KG1 (cell line): ENCODE measurements at regions not wholly inside any gene's neighbourhood (a gene's known extent, or its start where the extent isn't known, plus 50 kb on each side); places are given as distances from the start of the nearest gene placed in this dataset.
"Not testable (repeated sequence)": the region's sequence is repeated elsewhere in the genome, so short reads cannot be mapped to it uniquely, and the experiment has no call there.

Source experiments
- DNase-seq: peaks from one replicate; lab custom pipeline; 2025; lab: John Stamatoyannopoulos, UW

DNA sequence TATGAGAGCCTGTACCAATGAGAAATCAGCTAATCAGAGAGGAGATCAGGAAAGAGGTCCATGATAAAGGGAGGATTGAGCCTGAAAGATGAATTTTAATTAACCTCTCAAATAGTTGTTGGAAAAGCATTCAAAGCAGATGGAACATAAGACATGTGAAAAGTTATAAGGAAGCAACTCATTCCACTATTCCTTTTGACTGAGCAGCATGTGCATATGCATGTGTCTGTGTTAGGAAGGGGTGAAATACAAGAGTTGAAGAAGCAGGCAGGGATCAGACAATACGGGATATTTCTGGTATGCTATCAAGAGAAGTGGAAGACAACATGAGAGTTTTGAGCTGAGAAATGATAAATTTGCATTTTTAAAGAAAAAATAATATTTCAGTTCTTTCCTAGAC, 624.8 kb upstream of the PTCHD4 start:
- DNase-seq, result no peak

DNA sequence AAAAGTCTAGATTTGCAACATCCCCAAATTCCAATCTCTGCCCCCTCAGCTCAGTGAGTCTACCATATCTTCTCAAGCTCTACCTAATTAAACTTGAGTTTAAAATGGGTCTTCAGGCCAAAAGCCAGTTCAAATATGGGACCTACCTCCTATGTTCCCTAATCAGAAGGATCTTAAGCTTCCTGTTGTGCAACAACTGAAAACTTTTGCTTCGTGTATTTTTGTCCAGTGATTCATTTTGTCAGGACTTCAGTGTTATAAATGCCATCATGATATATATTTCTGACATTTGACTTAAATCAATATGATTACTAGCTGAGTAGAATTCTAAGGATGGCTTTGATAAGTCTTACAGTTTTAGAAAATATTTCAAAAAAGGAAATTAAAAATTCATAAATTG, 622.6 kb upstream of the PTCHD4 start:
- DNase-seq, result no peak

DNA sequence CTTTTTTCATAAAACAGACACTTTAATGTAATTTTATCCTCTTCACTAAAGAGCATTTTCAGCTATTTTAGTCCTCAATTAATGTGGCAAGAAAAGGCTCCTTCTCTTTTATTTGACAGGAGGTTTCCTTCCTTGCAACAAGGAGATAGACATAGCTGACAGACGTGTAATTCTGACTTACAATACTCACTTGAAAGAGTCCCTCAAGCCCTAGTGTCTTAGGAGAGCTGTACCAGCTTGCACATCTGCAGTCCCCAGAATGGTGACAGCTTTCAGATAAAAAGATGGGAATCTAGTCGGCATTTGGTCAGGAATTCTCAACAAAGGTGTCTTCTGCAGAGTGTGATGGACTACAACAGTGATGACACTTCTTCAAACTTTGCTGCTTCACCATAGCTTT, 603.7 kb upstream of the PTCHD4 start:
- DNase-seq, result no peak

DNA sequence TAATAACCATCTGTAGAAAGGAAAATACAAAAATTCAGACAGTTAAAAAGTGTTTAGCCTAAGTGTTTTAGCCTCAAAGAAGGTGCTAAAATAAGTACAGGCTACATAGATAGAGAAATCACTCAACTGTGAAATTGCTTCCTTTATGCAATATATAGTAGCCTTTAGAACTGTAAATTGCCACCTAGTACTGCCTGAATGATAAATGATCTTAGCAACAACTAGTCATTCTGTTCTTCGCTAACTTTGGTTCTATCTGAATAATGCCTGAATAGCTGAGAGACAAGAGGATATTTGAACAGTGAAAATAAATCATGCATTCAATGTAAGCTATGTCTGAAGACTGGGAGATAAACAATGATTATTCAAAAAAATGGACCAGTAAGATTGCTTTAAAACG, 603.3 kb upstream of the PTCHD4 start:
- DNase-seq, result no peak

DNA sequence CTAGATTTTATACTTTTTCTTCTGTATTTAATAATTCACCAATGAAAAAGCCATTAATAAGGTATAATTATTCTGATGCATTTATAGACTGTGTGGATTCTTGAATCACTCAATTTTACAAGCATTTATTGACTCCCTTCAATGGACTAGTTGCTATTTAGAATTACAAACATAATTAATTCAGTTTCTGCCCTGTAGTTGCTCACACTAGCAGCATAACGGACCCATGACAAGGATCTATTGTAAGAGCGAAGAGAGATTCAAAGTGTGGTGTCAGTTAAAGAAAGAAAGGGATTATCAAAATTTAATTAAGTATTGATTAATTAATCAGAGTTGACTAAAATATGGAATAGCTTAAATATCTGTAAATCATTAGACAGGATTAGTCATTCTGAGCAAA, 602.6 kb upstream of the PTCHD4 start:
- no peak for DNase-seq

DNA sequence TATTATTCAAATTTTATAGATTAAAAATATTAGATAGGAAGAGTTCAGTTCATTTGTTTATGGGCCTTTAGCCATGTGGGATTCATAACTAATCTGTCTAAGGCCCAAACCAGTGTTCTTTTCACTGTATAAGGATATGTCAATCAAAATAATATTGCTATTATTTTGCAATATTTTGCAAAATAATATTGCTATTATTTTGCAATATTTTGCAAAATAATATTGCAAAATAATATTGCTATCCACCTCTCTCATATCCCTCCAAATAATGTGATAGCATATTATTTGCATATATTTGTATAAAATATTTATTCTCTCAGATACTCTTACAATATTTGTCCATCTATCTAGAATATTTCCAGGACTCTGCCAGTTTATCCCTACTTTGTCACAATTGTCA, 595.3 kb upstream of the PTCHD4 start:
- no peak for DNase-seq

DNA sequence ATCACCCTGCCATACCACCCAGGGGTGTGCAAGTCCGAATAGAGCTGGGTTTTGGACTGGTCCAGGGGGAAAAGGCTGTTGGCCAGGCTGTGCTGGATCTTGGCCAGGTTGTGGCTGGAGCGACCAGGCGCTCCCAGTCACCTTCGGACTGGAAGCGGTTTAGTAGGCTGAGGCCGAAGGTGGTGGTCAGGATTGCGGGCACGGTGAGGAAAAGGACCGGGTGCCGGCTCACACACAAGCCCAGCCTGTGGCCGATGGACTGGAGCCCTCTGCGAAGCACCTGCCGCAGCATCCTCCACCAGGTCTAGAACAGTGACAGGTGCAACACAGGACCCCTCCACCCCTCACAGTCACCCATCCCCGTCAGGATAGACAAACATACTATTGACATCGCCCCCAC, 590.6 kb upstream of the PTCHD4 start:
- no peak for DNase-seq

DNA sequence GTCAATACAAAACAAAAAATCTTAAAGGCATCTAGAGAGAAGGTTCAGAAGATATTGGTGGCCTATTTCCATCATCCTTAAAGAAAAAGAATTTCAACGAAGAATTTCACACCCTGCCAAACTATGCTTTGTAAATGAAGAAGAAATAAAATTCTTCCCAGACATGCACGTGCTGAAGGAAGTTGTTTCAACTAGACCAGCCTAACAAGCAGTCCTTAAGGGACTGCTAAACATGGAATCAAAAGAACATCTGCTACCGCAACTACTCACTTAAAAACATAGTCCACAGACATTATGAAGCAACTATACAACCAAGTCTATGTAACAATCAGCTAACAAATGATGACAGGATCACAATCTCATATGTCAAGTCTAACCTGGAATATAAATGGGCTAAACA, 584.9 kb upstream of the PTCHD4 start:
- DNase-seq, result no peak

DNA sequence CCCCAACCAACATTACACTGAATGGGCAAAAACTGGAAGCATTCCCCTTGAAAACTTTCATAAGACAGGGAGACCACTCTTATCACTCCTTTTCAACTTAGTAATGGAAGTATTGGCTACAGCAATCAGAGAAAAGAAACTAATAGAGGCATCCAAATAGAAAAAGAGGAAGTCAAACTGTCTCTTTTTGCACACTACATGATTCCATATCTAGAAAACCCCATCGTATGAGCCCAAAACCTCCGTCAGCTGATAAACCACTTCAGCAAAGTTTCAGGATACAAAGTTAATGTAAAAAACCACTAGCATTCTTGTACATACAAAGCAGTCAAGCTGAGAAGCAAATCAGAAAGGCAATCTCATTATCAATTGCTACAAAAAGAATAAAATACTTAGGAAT, 580.4 kb upstream of the PTCHD4 start:
- DNase-seq, result no peak

DNA sequence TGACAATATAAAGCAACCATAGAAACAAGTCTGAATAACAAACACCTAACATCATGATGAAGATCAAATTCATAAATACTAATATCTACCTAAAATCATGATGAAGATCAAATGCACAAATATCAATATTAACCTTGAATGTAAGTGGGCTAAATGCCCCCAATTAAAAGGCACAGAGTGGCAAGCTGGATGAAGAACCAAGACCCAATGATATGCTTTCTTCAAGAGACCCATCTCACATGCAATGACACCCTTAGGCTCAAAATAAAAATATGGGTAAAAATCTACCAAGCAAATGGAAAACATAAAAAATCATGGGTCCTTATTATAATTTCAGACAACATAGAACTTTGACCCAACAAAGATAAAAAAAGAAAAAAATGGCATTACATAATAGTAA, 578.5 kb upstream of the PTCHD4 start:
- no peak for DNase-seq

DNA sequence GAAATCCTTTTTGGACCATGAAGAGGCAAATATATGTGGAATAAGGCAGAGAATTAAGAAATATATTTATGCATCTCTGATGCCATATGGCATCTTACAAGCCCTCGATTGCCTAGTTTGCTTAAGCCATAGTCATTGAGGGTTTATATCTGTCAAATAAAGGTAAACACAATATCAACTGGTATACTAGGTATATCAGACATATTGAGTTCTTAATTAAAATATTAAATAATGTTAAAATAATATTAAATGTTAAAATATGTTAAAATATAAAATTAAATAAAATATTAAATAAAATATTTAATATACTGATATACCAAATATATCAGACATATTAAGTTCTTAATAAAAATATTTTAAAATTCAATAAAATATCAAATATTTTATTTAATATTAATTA, 567.4 kb upstream of the PTCHD4 start:
- DNase-seq, result no peak

DNA sequence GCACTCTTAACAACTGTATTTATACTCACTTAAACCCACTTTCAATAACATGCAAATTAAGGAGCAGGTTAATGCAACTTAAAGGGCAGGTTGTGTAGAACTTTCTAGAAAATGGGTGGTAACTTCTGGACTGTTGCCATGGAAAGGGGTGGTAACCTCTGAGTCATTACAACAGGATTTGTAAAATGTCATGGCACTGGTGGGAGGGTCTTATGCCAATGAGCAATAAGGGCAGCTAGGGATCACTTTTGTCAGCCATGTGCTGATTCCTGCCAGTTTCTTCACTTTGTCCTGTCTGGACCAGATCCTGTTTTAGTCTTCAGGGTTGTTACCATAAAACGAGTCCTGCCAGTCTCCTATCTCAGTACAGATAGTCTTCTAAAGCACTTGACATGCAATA, 560.5 kb upstream of the PTCHD4 start:
- DNase-seq, result no peak

DNA sequence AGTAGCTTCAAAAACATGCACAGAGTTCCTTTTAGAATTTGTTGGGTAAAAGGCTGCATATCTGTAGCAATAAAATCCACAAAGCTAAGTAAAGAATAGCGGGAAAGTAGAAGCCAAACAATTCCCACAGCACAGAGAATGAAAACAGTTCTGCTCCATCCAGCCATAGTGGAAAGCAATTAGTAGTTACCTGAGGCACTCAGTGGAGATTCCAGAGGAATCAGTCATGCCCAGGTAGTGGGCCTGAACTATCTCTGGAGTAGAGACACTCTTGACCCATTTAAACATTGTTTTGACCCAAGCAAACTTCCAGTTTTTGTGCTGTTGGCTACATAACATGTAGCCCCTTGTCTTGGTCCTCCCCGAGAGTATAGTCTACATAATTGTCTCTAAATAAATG, 559.5 kb upstream of the PTCHD4 start:
- no peak for DNase-seq

DNA sequence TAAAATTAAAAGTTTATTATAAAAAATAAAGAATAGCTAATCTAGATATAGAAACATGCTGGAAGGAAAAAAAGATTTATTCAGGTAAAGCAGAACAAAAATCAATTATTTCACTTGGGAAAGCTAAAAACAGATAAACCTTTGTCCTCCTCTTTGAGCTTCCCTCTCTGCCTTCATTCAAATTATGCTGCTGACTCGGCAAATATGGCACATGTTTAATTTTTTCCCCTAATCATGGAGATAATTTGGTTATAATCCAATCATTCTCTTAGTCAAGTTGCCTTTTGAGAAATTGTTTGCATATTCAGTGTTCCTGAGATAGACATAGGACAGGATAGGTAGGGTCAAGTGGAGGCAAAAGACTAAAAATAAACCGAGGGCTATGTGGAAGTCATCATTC, 556.8 kb upstream of the PTCHD4 start:
- DNase-seq, result no peak

DNA sequence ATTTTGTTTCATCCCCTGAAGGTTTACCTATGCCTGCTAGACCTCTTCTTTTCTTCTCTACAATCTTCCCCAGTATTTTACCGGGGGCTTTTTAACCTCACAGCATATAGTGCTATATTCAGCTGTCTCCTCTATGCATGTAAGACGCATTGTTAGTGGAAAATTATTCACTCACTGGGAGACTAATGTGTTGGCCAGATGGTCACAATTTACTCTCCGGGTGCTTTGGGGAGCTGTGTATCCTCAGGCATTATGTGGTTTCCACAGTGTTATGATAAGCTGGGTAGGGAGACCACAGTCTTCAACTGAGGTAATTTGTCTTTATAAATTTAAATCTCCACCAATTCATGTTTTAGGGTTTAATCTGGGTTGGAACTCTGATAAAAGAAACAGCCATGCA, 553.8 kb upstream of the PTCHD4 start:
- DNase-seq, result no peak

DNA sequence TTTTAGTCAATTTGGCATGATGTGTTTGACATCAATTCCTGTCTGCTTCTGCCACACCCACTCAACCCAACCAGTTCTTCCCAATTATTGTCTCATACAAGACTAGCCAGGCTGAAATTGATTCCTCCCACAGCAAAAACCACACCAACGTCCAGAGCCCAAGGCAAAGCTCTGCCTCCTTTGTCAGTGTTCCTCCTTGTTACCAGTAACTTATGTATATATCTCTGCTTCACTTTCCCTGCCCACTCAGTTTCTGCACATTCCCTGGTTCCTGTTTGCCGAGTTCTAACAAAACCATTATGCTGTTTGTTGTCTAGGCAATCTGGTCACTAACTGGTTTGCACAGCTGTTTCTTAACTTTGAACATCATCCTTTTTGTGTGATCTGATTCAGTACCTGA, 547.9 kb upstream of the PTCHD4 start:
- no peak for DNase-seq

DNA sequence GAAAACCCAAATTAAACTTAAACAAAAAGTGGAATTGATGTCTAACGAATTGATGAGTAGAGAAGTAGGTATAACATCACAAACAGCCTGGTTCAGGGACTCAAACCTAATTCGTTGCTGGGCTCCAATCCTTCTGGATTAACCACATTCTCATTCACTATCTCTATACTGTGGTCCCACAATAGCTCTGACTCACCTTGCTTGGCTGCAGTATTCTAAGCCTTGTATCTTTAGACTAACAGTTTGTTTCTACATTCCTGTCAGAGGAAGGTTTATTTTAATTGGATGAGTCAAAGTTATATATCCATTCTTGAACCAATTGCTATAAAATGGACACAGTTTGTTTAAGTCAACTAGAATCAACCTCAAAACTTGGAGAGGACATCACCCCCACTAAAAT, 530.5 kb upstream of the PTCHD4 start:
- no peak for DNase-seq

DNA sequence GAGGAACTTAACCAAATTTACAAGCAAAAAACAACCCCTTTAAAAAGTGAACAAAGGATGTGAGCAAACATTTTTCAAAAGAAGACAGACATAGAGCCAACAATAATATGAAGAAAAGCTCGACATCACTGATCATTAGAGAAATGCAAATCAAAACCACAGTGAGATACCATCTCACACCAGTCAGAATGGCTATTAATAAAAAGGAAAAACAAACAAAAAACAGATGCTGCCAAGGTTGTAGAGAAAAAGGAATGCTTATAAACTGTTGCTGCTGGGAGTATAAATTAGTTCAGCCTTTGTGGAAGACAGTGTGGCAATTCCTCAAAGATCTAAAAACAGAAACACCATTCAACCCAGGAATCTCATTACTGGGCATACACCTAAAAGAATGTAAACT, 527.8 kb upstream of the PTCHD4 start:
- DNase-seq, result not testable (repeated sequence)

DNA sequence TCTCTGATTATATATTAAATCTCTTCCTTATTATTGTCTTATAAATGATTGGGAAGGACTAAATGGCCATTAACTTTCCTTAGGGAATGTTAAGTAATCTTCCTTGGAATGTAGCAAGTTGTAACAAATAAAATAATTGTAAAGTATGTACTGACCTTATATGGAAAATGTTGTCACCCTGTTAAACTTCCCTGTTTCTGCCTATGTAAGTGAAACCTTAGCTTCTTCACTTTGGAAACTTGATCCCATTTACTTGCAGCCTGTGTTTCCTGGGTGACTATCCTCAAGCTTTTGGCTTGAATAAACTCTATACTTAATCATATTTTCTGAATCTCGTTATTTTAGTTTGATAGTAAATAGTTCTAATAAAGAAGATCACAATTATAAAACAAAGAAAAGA, 519.5 kb upstream of the PTCHD4 start:
- DNase-seq, result no peak

DNA sequence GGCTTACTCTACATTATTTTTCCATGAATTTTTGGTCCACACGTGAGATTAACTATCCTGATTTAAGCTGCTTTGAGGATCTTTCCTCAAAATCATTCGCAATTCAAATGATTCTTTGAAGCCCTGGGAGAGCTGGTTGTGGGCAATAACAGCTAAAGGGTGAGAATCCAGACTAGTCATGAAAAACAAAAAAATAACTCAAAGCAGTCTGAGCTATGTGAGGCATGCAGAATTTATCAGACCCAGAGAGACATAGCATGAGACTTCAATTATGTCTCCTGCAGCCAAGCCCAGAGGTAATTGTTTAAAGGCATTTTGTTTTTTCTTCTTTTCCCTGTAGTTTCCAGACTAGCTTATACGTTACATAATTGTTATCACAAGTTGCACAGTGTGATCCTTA, 517.3 kb upstream of the PTCHD4 start:
- DNase-seq, result no peak

DNA sequence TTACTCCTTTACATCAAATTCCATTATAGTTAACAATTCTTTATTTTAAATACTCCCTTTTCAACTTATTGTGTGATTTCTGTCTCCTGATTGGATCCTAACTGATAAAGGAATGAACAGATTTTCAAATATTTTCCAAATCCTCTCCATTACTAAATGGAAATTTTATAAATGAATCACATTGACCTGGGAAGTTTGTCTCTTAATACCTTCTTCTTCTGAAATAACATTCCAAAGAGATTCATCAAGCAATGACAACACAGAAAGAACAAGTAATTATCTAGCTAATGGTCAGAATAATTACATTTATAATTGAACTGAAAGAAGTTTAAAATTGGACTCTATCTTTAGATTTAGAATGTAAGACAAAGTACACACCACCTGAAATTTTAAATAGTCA, 515.4 kb upstream of the PTCHD4 start:
- DNase-seq, result no peak

DNA sequence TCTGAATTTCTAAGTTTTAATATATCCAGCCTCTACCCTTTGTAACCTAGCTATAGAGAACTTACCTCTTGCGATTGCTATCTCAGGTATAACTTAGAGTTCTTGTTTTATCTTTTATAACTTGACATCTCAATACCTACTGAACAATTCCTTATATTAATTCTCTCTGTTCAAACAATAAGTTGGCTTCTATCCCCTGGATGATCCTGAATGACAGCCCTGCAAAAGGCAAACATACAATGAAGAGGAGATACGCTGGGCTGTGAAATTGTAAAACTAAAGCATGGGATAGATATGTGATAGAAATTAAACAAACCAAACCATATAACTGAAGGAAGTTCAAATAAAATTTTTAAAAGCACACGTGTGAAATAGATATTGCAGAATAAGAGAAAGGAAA, 513.6 kb upstream of the PTCHD4 start:
- no peak for DNase-seq

DNA sequence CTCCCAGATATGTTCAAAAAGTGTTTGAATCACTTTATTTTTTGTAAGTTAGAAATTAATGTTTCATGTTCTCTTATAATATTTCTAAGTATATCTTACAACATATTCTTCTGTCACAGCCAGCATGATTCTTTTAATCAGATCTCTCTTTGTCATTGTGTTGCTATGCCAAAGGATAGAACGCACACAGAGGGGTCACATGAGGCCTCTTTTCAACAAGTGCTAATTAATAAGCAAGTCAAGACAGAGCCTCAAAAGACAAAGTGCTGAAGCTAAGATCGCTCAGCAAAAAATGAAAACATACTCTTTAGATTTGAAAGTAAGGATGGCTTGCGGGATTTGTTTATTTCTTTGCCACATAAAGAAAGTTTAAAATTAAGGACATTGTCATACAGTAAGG, 508.8 kb upstream of the PTCHD4 start:
- DNase-seq, result no peak

DNA sequence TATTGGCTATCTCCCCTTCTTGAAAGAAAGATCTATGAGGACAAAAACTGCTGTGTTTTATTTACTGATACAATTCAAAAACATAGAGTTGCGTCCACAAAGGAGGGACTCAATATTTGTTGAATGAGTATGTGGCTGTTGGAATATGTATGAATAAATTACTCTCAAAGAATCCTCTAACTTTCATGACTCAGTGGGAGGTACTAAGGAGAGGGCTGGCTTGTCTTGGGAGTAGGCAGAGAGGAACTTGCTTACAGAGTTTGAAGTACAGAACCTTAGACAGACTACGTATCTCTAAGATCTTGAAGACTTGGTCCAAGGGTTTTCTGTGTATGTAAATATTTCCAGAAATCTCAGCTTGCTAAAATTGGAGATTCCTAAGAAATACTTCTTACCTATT, 504.0 kb upstream of the PTCHD4 start:
- DNase-seq, result no peak

DNA sequence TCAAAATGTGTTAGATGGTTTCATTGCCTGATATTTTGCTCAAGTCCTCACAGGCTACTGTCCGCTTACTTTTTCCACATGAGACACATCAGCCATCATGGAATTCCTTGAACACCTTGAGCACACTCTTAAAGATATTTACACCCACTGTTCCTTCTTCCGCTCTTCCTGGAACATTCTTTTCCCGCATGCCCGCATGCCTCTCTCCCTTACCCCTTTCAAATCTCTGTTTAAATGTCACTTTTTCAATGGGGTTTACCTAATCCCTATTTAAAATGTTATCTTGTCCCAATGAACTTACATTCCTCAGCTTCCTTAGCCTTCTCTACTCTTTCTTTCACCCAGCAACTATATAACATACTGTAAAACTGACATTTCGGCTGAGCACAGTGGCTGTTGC, 503.3 kb upstream of the PTCHD4 start:
- no peak for DNase-seq
